Spleen (tissue), 11 donors: ENCODE measurements at regions not wholly inside any gene's neighbourhood (a gene's known extent, or its start where the extent isn't known, plus 50 kb on each side); places are given as distances from the start of the nearest gene placed in this dataset.
"Not testable (repeated sequence)": the region's sequence is repeated elsewhere in the genome, so short reads cannot be mapped to it uniquely, and the experiment has no call there.

Source experiments
- DNase-seq: peaks from one replicate; pipeline ENCODE4 v3.0.0-alpha.2; 2020
- H3K27ac ChIP-seq, 8 donors: fragments of 200-600 bp; sonication (generic) in 7 of 8; 1 replicate in 4 of 8; 2 replicates in 4 of 8; pipeline versions ENCODE4 v1.5.0 to v1.8.0; 2016 to 2021; ENCODE audit warnings: inconsistent platforms in 4 of 8, mild to moderate bottlenecking in 4 of 8, moderate library complexity in 1 of 8
- H3K27me3 ChIP-seq, 7 donors: fragments of 200-600 bp; sonication (generic) in 6 of 7; replicated peaks in 1 of 7; 1 replicate in 4 of 7; 2 replicates in 3 of 7; pipeline versions ENCODE4 v1.5.0 to v1.8.0; 2016 to 2021; ENCODE audit warnings: inconsistent platforms in 3 of 7, mild to moderate bottlenecking in 1 of 7
- H3K36me3 ChIP-seq, 6 donors: fragments of 200-600 bp; sonication (generic) in 5 of 6; 1 replicate in 4 of 6; 2 replicates in 2 of 6; pipeline versions ENCODE4 v1.5.0 to v1.8.0; 2016 to 2021; ENCODE audit warnings: inconsistent platforms in 2 of 6
- H3K4me1 ChIP-seq, 6 donors: fragments of 200-600 bp; sonication (generic) in 5 of 6; 1 replicate in 3 of 6; 2 replicates in 3 of 6; pipeline versions ENCODE4 v1.5.0 to v1.8.0; 2016 to 2021; ENCODE audit warnings: inconsistent platforms in 3 of 6
- H3K4me3 ChIP-seq, 8 donors: fragments of 200-600 bp; sonication (generic) in 7 of 8; 1 replicate in 4 of 8; 2 replicates in 4 of 8; pipeline versions ENCODE4 v1.5.0 to v1.8.0; 2016 to 2021; ENCODE audit warnings: inconsistent platforms in 4 of 8, mild to moderate bottlenecking in 4 of 8, moderate library complexity in 2 of 8
- H3K9me3 ChIP-seq, 8 donors: fragments of 200-600 bp; sonication (generic) in 7 of 8; 1 replicate in 4 of 8; 2 replicates in 4 of 8; pipeline versions ENCODE4 v1.5.0 to v1.8.0; 2016 to 2021; ENCODE audit warnings: inconsistent platforms in 4 of 8
- POLR2A ChIP-seq, 3 donors: fragments of 450-650 bp; IDR thresholded peaks; one replicate each; pipeline ENCODE4 v1.5.1; 2017; ENCODE audit warnings: antibody characterized with exemption in 3 of 3, mild to moderate bottlenecking in 1 of 3
- POLR2AphosphoS5 ChIP-seq, 3 donors: sonication (generic); formaldehyde crosslinking; IDR thresholded peaks; one replicate each; pipeline ENCODE4 v1.5.1; 2017; ENCODE audit warnings: antibody characterized with exemption in 3 of 3
- WGBS, 5 donors: extraction: QIAGEN DNeasy Blood & Tissue Kit in 3 of 5; methylation state at CpG; one replicate each; pipeline versions ENCODE4 v1.1.5 to v1.1.7; 2013 to 2018; 5-methylcytosine and 5-hydroxymethylcytosine counted together
- intact Hi-C: fragments of 100-400 bp; cut with DNase I; formaldehyde crosslinking; loops from one replicate; pipeline ENCODE4 v1.15.0; 2023; ENCODE audit warnings: low total_unique reads
- TF ChIP-seq, protein P1 (sequence below), 11 experiments: fragments of 200-600 bp in 7 of 11; fragments of 450-650 bp in 4 of 11; sonication (generic) in 4 of 11; IDR thresholded peaks in 8 of 11; conservative IDR thresholded peaks in 3 of 11; 1 replicate in 7 of 11; 2 replicates in 4 of 11; pipeline versions ENCODE4 v1.4.0 to v1.8.0; 2016 to 2021; ENCODE audit warnings: antibody characterized with exemption in 11 of 11, inconsistent platforms in 4 of 11, mild to moderate bottlenecking in 1 of 11
- donor health status: healthy with polysubstance abuse.
- donor health status: DM: no; HTN: no; CAD: no; lungs with moderate emphysema.
- donor health status: DM: no; HTN: no; CAD: no.
- donor health status: Bipolar disorder and iron deficiency.
- donor health status: healthy.
- donor health status: DM: no; HTN: no; CAD: no.
- donor health status: DM: yes; HTN: yes; CAD: no.

GRCh38 chr7:68873616-68874015 lies 724.7 kb upstream of the AUTS2 start:
- WGBS, 5 donors, result 69 to 87% (median 82%) methylated on average over 5 of the region's 5 CpGs
- Histone ChIP-seq H3K36me3 (no peaks in the 10 kb centered on the region), H3K4me3 (no peak overlapping the region), H3K9me3 (peaks cover 0 to 22% (median 0%) of the 10 kb centered on the region in 8 donors), H3K27me3 (no peaks in the 10 kb centered on the region), H3K27ac (no peak overlapping the region), H3K4me1 (no peaks in the 10 kb centered on the region)
- intact Hi-C loops, result no loop called here
- TF ChIP-seq POLR2A (IDR thresholded peaks at IDR 0.05) (no peak), POLR2AphosphoS5 (IDR thresholded peaks at IDR 0.05) (no peak)
- TF ChIP-seq, protein P1, sequence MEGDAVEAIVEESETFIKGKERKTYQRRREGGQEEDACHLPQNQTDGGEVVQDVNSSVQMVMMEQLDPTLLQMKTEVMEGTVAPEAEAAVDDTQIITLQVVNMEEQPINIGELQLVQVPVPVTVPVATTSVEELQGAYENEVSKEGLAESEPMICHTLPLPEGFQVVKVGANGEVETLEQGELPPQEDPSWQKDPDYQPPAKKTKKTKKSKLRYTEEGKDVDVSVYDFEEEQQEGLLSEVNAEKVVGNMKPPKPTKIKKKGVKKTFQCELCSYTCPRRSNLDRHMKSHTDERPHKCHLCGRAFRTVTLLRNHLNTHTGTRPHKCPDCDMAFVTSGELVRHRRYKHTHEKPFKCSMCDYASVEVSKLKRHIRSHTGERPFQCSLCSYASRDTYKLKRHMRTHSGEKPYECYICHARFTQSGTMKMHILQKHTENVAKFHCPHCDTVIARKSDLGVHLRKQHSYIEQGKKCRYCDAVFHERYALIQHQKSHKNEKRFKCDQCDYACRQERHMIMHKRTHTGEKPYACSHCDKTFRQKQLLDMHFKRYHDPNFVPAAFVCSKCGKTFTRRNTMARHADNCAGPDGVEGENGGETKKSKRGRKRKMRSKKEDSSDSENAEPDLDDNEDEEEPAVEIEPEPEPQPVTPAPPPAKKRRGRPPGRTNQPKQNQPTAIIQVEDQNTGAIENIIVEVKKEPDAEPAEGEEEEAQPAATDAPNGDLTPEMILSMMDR (IDR thresholded peaks at IDR 0.05 in 8 of 11, conservative IDR thresholded peaks at IDR 0.05 in 3 of 11), result no peak
- DNase-seq, result no peak

- 64 to 76% (median 67%) methylated on average over 2 of the region's 2 CpGs for WGBS, 5 donors
- H3K4me1 ChIP-seq, result no peaks in the 10 kb centered on the region
- no peaks in the 10 kb centered on the region for H3K27me3 ChIP-seq
- intact Hi-C loops, result no loop called here
- H3K4me3 ChIP-seq, result no peak overlapping the region
- H3K36me3 ChIP-seq, result no peaks in the 10 kb centered on the region
- peaks cover 0 to 7% (median 2%) of the 10 kb centered on the region in 8 donors for H3K9me3 ChIP-seq
- DNase-seq, result no peak
- TF ChIP-seq POLR2AphosphoS5 (IDR thresholded peaks at IDR 0.05), result no peak
- TF ChIP-seq, protein P1 (IDR thresholded peaks at IDR 0.05 in 8 of 11, conservative IDR thresholded peaks at IDR 0.05 in 3 of 11), result no peak
- no peak for TF ChIP-seq POLR2A (IDR thresholded peaks at IDR 0.05)
- H3K27ac ChIP-seq, result no peak overlapping the region
These were observed 722.4 kb upstream of the AUTS2 start for GRCh38 chr7:68875857-68876256.

DNA sequence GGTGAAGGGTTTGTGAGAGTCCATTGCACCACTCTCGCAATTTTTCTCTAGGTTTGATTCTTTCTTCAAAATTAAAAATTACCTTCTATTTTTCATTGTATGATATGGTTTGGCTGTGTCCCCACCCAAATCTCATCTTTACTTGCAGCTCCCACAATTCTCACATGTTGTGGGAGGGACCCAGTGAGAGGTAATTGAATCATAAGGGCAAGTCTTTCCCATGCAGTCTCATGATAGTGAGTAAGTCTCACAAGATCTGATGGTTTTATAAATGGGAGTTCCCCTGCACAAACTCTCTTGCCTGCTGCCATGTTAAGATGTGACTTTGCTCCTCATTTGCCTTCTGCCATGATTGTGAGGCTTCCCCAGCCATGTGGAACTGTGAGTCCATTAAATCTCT lies 711.2 kb upstream of the AUTS2 start:
- H3K4me3 ChIP-seq, H3K36me3 ChIP-seq, intact Hi-C loops, DNase-seq, H3K27me3 ChIP-seq, H3K4me1 ChIP-seq: not testable (repeated sequence)
- Histone ChIP-seq H3K9me3 (peaks cover 0 to 23% (median 3%) of the 10 kb centered on the region in 8 donors), H3K27ac (peak overlapping the region in 2 of 8 donors; percentile 57 to 66)
- 83 to 100% (median 98%) methylated on average over 1 of the region's 1 CpG for WGBS, 5 donors

DNA sequence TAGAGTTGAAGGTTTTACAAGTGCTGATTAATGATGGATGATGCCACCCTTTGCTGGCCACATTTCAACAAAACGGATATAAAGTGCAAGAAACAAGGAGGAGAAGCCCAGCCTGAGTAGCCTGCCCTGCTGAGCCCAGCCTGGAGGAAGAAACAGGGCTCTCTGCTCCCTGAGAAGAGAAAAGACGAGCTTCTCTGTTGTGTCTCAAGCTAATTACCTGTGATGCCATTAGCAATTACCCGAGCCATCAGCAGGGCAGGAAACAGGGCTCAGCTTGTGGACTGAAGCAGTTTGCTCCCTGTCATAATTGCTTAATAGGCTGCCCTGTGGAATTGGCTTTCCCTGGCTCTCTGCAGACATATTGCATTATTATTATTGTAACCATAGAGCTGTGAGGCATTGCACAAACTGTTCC lies 709.3 kb upstream of the AUTS2 start:
- H3K27me3 ChIP-seq, result no peaks in the 10 kb centered on the region
- TF ChIP-seq, protein P1 (IDR thresholded peaks at IDR 0.05 in 8 of 11, conservative IDR thresholded peaks at IDR 0.05 in 3 of 11), result no peak
- TF ChIP-seq POLR2AphosphoS5 (IDR thresholded peaks at IDR 0.05) (no peak), POLR2A (IDR thresholded peaks at IDR 0.05) (no peak)
- H3K27ac ChIP-seq, result peak overlapping the region in 7 of 8 donors; percentile 9 to 66 (median 36)
- no peak overlapping the region for H3K4me3 ChIP-seq
- no peak for DNase-seq
- H3K9me3 ChIP-seq, result peaks cover 0 to 23% (median 1%) of the 10 kb centered on the region in 8 donors
- intact Hi-C loops, result no loop called here
- H3K36me3 ChIP-seq, result no peaks in the 10 kb centered on the region
- H3K4me1 ChIP-seq, result no peaks in the 10 kb centered on the region
- 32 to 48% (median 34%) methylated on average over 3 of the region's 3 CpGs for WGBS, 5 donors

GRCh38 chr7:68892236-68892635 lies 706.0 kb upstream of the AUTS2 start:
- Histone ChIP-seq H3K4me1 (no peaks in the 10 kb centered on the region), H3K36me3 (no peaks in the 10 kb centered on the region), H3K27ac (no peak overlapping the region), H3K27me3 (no peaks in the 10 kb centered on the region), H3K9me3 (peaks cover 0 to 19% (median 1%) of the 10 kb centered on the region in 8 donors), H3K4me3 (no peak overlapping the region)
- 75 to 91% (median 89%) methylated on average over 3 of the region's 3 CpGs for WGBS, 5 donors
- intact Hi-C loops, result no loop called here
- no peak for DNase-seq
- TF ChIP-seq POLR2AphosphoS5 (IDR thresholded peaks at IDR 0.05) (no peak), POLR2A (IDR thresholded peaks at IDR 0.05) (no peak)
- TF ChIP-seq, protein P1 (IDR thresholded peaks at IDR 0.05 in 8 of 11, conservative IDR thresholded peaks at IDR 0.05 in 3 of 11), result no peak
